HK-2 (cell line): ENCODE measurements at regions not wholly inside any gene's neighbourhood (a gene's known extent, or its start where the extent isn't known, plus 50 kb on each side); places are given as distances from the start of the nearest gene placed in this dataset.

Experiments used
- DNase-seq: peaks from one replicate; pipeline ENCODE4 v3.0.0-alpha.2; 2018; ENCODE audit not compliant: unreplicated experiment

DNA sequence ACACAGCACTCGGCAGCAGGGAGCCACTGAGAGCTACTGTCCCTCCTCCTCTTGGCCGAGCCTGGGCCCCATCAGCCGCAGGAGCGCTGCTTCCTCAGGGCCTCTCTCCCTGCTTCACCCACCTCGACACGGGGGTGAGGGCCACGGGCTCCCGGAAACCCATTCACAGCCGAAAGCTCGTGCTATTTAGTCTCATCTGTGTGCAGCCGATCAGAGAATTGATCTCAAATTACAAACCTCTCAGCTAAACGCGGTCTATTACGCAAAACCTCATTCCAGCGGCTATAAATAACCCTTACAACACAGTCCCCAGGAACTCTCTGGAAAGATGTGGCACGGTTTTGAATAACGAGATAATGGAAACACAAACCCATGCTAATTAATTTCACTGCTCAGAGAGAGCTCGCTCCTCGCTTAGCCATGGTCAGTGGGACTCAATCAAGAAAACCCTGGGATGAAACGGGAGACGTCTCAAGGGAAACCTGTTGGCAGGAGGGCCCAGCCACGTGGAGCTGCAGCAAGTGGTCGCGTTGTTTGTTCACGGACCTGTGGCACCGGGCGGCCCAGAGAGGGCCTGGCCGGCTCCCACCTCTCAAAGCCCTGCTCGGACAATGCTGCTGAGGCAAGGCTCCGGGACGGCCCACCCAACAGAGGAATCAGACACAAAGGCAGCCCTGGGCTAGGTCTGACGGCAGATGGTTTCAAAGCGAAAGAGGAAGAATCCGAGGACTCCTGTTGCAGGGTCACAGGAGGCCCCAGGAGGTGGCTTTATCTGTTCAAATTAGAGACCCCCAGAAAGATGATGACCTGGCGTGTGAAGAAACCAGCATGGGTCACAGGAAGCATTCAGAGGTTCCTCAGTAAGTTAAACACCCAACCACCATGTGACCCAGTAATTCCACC, 210.5 kb downstream of the CTTN start:
- DNase-seq: no peak

DNA sequence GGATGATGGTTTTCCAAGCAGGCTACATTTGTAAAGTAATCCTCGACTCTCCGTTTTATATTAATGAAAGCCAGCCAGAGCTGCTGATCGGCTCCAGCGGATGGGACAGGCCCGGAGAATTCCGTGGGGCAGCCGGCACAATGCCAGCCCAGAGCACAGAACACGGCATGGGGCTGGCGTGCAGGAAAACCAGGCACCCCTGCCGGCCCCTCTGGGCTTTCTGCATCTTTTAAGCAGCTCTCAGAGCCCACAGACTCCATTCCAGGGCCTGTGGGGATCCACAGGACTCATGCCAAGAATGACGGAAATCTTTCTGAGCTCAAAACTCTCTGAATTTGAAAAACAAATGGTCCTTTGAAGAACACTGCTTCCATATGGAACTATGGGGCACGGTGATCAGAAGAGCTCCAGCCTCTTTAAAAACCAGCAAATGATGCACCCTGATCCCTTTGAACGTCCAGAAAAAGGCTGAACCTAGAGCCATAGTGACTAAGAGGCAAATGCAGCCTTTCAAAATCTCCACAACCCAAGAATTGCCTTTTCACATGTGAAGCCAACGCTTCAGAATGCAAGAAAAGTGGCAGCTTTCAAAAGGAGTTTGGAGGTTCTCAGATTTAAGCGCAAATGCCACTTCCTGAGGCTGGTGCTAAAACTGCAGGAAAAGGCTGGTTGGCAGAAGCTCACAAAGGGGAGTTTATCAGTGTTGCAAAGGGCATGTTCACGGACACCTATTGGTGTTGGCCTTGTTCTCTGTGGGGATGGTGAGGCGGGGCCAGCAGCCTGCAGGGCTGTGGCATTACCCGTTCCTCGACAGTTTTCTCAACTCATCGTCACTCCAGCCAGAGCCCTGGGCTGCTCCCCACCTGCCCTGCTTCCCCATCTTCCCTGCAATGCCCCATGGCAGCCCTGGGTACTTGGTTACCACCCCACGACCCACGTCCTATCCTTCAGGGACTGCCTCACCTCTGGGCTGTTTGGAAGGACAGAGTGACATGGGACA, 212.5 kb downstream of the CTTN start:
- no peak for DNase-seq

DNA sequence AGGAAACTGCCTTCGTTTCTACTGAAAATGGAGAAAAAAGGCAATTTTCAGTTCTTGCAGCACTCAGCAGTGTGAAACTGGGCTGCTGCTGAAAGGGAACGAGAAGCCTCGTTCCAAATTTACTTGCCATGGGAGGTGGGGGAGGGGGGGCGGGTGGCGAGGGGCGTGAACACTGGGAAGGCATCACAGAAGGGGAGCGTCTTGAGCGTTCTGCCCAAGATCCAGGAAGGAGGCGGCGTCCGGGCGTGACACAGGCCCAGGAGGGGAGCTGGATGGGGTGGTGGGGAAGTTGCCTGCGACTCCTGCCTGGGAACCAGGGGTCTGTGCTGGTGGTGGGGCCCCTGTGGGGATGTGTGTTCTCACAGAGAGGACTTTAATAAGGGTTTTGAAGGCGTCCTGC, 213.5 kb downstream of the CTTN start:
- no peak for DNase-seq

DNA sequence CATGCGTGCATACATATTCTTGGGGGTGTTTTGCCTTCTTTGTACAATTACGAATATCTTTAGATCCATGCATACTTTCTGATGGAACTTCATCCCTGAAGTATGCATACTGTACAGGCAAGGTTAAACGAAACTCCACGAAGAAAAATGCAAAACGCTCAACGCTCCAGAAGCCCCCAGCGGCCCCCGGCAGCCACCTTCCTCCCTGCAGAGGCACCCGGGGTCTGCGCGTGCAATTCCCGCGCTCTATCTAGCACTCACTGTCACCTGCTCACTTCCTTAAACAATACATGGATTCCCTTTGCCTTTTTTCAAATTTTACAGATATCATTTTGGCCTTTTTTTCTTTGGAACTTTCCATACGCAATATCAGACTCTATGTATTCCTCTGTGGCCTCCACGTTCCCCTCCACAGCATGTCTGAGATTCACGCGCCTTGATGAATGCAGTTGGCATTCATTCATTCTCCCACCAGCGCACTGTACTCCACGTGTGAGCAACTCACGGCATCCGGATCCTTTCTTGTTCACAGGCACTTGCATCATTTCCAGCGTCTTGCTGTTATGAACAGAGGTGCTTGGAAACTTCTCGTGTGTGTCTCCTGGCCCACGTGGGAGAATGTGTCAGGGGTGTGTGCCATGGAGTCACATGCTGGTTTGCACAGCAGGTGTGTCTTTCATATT, 214.3 kb downstream of the CTTN start:
- no peak for DNase-seq

DNA sequence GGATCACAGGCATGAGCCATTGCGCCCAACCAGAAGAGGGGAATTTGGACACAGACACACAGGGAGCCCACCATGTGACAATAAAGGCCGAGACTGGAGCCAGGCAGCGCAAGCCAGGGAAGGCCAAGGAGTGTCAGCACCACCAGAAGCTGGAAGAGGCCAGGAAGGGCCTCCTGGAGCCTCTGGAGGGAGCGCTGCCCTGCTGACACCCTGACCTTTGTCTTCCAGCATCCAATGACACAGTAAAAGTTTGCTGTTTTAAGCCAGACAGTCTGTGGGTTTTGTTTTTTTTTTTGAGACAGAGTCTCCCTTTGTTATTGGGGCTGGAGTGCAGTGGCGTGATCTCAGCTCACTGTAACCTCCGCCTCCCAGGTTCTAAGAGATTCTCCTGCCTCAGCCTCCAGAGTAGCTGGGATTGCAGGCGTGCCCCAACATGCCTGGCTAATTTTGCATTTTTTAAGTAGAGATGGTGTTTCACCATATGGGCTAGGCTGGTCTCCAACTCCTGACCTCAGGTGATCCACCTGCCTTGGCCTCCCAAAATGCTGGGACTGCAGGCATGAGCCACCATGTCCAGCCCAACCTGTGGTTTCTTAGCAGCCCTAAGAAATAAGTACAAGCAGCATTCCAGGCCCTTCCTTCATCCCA, 215.8 kb downstream of the CTTN start:
- DNase-seq: no peak

DNA sequence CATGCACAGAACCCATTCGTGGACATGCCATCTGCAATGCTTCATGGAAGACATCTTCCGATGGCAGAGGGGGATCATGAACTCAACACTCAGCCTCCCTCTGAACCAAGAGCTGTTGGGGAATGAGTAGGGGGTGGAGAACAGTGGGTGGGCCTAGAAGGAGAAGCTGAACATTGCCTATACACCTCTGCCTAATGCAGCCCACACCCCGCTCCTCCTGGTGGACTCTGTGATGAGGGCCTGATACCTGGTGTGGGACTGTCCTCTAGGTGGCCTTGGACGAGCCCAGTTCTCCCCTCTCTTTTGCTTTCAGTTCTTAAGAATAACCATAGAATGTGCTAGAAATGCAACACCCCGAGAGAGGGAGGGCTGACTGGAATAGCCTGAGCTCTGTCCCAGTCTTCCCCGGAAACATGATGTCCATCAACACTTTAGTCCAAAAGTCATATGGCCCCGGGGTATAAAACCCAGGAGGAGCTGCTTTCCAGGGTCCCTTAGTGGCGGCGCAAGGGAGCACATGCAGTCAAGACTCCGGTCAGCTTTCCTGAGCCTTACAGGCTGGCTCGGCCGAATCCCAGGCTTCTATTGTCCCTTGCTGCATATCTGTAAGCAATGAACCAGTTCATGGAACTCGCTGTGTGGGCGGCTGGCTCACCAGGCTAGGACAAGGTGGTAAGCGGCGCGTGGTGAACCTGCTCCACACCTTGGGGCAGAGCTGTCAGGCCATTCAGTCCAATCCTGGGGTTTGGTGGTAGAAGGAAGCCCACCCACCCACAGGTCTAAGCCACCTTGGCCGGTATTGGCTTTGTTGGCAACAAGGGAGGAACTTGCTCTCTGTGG, 216.9 kb downstream of the CTTN start:
- DNase-seq: no peak

DNA sequence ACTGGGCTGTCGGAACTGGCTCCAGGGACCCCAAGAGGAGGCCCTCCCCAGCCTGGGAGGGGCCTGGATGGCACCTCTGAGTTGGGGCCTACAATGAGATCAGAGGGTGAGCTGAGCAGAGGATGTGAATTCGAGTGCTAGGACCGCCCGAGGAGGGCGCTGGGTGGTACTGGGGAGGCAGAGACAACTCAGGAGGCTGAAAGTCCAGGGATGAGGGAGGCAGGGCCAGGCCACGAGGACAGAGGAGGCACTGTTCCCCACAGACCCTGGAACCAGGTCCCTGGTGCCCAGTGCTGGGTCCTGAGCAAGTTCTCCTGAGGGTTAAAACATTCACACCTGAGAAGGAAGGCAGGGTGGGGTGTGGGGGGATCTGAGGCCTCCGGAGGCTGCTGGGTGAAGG, 218.0 kb downstream of the CTTN start:
- no peak for DNase-seq

DNA sequence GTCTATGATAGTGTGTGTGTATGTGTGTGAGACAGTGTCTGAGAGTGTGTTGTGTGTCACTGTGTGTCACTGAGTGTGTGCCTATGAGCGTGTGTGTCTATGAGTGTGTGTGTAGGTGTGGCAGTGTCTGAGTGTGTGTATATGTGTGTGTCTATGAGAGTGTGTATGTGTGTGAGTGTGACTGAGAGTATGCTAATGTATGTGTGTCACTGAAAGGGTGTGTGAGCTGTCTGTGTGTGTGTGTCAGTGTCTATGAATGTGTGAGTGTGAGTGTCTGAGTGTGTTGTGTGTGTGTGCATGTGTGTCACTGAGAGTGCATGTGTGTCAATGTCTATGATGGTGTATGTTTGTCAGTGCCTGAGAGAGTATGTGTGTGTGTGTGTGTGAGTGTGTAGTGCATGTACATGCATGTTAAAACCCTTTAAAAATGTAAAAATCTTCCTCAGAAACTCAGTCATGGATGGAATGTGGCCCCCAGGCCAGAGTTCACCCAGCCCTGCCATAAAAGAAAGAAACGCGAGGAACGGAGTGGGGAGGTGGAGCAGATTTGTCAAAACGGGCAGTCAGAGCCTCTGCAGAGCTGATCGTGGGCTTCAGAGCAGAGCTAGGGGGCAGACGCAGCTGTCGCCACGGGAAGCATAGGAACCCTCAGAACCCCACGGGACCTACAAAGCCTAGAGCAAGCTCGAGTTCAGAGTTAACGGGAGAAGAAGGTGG, 218.8 kb downstream of the CTTN start:
- DNase-seq: no peak

DNA sequence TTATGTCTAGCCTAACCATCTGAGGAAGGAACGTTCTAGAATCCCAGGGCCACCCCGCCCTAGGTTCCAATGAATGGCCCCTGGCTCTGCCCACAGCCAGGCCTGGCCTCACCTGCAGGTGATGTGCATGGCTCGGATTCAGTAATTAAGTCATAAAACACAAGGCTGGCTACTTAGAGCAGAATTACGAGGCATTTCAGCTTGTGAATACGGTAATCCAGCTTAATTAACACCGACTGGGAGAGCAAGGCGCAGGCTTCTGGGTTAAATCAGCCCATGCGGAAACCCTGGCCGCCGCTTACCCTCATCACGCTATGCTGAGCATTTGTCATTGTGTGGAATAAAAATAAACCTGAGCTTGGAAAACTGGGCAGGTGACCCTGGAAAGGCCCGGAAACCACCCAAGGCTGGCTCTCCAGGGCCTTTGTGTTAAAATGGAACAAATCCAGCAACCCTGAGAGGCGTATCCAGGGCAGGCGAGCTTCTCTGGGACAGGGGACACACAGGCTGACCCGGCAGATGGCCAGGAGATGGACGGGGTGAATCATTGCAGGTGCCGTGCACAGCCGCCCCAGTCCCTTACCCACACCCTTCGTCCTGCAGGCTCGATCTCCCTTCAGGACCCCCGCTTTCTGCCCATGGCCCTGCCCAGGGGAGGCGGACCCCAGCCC, 220.2 kb downstream of the CTTN start:
- no peak for DNase-seq

DNA sequence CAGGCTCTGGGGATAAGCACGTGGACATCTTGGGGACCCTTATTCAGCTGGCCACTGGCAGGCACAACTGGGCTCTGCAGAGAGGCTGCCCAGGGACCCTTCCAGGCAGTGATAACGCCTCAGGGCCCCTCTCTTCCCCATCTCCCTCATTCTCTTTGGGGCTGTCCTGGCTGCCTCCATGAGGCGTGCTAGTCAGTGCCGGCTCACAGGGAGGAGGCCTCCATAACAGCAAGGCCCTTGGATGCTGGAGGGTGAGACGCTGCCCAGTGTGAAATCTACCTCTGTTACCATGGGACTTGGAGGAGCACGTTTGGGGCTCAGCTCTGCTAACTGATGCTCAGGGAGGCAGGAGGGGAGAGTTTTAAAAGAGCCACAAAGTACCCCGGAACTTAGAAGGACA, 221.3 kb downstream of the CTTN start:
- no peak for DNase-seq

DNA sequence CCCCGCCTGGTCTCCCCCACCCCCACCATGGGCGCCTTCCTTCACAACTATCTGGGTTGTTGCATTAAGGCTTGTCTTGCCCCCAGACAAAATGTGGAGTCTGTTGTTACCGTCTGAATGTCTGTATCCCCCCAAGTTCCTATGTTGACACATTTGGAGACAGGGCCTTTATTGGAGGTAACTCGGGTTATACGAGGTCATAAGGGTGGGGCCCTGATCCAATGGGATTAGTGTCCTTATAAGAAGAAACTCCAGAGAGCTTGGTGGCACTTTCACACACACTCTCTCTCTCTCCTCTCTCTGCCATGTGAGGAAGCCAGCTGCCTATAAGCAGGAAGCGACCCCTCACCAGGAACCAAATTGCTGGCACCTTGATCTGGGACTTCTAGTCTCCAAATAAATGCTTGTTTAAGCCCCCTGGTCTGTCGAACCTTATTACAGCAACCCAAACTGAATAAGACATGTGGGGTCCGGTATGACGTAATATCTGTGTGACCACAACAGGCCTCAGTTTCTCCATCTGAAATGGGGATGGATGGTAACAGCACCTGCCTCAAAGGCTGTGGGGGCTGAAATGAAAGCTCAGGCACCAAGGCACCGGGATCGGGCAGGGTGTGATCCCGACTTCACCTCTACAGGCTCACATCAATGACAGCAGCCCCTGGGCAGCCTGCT, 222.3 kb downstream of the CTTN start:
- DNase-seq: no peak

DNA sequence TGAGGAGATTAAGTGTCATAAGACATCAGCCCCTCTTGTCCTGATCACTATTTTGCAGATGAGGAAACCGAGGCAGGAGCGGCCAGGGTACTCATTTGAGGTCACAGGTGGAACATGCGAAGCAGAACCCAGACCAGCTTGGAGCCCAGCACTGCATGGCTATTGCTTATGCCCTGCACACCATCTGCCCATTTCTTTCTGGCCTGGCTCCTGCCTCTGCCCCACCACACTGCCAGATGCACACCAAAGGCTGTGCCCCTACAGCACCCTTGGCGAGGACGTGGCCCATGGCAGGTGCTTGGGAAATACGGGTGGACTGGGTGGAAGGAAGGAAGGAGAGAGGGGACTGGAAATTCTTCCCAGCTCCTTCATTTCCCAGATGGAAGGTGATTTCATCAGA, 222.9 kb downstream of the CTTN start:
- DNase-seq: no peak

DNA sequence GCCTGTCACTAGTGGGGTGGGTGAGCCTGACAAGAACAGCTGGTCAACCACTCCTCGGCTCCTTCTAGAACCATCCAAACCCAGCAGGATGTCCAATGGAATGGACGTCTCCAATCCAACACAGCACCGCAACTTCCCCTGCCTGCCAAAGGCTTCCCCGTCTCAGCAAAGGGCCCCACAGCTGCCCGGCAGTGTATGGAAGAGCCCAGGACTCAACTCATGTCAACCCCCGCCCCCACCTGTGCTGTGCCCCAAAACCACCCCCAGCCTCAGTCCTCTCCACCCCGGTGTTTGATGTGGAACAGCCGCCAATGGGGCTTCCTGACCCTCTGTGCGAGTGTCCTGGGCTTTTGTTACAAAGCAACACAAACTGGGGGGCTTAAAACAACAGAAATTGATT, 223.8 kb downstream of the CTTN start:
- no peak for DNase-seq

DNA sequence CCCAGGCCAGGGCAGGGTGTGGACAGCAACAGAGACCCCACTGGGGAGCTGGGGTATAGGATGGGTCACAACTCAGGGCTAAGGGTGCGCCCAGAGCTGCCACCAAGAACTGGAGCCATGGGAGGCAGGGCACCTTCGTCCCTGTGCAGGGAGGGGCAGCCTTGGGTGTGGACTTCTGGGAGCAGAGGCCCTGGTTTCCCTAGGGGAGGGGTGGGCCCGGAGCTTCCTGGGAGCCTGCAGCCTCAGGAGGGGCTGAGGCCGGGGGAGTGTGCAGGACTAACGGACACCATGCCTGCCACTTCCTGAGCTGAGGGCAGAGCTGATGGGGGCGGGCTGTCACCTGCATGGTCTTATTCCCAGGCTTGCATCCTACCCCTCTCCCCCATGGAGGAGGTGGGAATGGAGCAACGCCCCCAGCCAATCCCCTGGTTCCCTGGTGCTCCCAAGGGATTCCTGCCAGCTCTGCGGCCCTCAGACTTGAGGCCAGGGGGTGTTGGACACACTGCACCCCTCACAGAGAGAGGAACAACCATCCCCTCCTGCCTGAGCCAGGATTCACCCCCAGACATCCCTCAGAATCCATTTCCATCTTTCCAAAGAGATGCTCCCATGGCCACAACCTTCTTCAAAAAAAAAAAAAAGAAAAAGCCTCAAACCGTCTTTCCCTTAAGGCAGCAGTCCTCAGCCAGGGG, 225.7 kb downstream of the CTTN start:
- DNase-seq: no peak

DNA sequence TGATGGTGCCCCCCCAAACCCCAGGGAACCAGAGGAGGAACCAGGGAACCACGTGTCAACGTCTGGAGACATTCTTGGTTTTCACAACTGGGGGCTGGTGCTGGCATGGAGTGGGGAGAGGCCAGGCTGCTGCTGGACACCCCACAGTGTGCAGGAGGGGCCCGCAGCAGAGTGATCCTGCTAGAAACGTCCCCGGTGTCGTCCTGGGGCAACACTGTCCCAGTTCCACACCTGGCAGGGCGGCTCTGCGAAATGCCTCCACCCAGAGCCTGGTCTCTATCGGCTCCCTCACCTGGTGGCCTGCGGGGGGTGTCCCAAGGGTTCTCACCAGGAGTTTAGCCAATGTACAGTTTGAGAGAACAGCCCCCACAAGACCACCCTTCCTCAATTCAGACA, 226.3 kb downstream of the CTTN start:
- no peak for DNase-seq

DNA sequence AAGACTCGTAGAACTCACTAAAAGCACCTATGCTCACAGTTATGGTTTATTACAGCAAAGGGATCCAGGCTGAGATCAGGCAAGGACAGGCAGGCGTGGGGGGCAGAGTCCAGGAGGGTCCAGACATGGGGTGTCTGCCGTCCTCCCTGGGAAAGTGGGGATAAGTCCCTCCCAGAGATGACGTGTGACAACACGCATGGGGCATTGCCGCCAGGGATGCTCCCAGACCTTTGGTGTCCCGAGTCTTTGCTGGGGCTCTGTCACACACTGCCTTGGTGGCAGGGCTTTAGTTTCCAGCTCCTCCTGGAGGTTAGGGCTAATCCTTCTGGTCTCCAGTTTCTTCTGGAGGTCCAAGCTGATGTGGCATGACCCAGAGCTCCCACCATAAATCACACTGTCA, 226.7 kb downstream of the CTTN start:
- no peak for DNase-seq

DNA sequence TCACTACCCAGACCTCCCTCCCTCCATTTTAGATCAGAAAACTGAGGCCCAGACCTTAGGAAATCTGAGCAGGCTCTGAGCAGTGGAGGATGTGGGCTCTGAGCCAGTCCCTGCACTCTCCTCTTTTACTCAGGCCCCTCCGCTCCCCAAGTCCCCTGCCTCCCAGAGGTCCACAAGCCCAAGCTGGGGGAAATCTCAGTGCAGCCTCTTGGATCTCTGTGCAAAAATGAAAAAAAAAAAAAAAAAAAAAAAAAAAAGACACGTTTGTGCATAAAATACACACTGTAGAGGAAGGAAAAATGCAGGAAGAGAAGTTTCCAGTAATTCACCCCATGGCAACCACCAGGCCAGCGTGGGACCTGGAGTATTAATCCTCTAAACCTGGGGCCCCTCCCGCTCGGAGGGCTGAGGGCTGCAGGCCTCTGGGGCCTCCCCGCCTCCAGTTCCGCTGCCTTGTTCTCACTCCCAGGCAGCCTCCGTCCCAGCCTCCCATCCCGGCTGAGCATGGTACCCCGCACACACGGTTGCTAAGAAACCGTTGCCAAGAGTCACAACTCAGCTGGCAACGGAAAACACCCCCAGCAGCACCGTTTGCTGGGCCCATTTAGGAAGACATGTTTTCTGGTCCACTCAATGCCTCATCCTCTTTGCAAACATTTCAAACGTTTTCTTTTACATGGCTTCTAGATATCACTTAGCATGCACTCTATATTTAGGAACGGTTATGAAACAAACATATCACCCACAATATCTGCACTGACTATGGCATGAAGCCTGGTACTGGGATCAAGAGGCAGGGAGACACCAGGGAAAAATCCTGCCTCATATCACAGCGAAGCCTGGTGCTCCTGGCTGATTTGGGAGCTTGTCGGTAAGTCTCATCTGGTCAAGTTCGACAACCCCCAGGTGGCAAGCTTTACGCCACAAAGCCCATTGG, 227.5 kb downstream of the CTTN start:
- no peak for DNase-seq
